ENCODE measurements at regions not wholly inside any gene's neighbourhood (a gene's known extent, or its start where the extent isn't known, plus 50 kb on each side); places are given as distances from the start of the nearest gene placed in this dataset.

- H3K27me3 ChIP-seq (ENCODE audit: control insufficient read depth in 3 of 3, insufficient read depth in 3 of 3, low read length in 2 of 3) = no peaks in the 10 kb centered on the region
- peaks cover 0 to 53% (median 18%) of the 10 kb centered on the region in 5 donors for H3K4me1 ChIP-seq (ENCODE audit: control insufficient read depth in 5 of 5, insufficient read depth in 5 of 5, low read length in 5 of 5)
- H3K4me3 ChIP-seq = no peak overlapping the region
- ATAC-seq (ENCODE audit: insufficient read depth, low FRiP score) (peak; percentile 59), DNase-seq (peak; percentile 98)
- H3K9me3 ChIP-seq (ENCODE audit: control insufficient read depth in 4 of 4, insufficient read depth in 3 of 4, low read length in 3 of 4) = no peaks in the 10 kb centered on the region
- H3K9ac ChIP-seq (ENCODE audit: insufficient read depth in 1 of 2, low read length in 2 of 2) = peak overlapping the region in 1 of 2 donors; percentile 50
- no peaks in the 10 kb centered on the region for H3K36me3 ChIP-seq (ENCODE audit: control insufficient read depth in 4 of 4, insufficient read depth in 4 of 4, low read length in 4 of 4)
- TF ChIP-seq CTCF (IDR thresholded peaks at IDR 0.05; ENCODE audit: control extremely low read depth, extremely low read depth) = no peak
- H3K27ac ChIP-seq (ENCODE audit: low read depth in 1 of 2, low read length in 1 of 2) = no peak overlapping the region
- WGBS, 2 donors = 49 to 70% methylated on average over 11 to 12 of the region's 12 CpGs
Observed at GRCh38 chr17:73770115-73770848, 126.0 kb upstream of the SDK2 start.

- TF ChIP-seq CTCF (IDR thresholded peaks at IDR 0.05; ENCODE audit: control extremely low read depth, extremely low read depth) = no peak
- WGBS, 2 donors = 50 to 69% methylated on average over 6 of the region's 6 CpGs
- Histone ChIP-seq H3K36me3 (ENCODE audit: control insufficient read depth in 4 of 4, insufficient read depth in 4 of 4, low read length in 4 of 4) (no peaks in the 10 kb centered on the region), H3K27me3 (ENCODE audit: control insufficient read depth in 3 of 3, insufficient read depth in 3 of 3, low read length in 2 of 3) (no peaks in the 10 kb centered on the region), H3K4me1 (ENCODE audit: control insufficient read depth in 5 of 5, insufficient read depth in 5 of 5, low read length in 5 of 5) (peaks cover 0 to 58% (median 18%) of the 10 kb centered on the region in 5 donors), H3K9me3 (ENCODE audit: control insufficient read depth in 4 of 4, insufficient read depth in 3 of 4, low read length in 3 of 4) (no peaks in the 10 kb centered on the region), H3K27ac (ENCODE audit: low read depth in 1 of 2, low read length in 1 of 2) (no peak overlapping the region), H3K9ac (ENCODE audit: insufficient read depth in 1 of 2, low read length in 2 of 2) (peak overlapping the region in 1 of 2 donors; percentile 35), H3K4me3 (no peak overlapping the region)
- DNase-seq = no peak
- ATAC-seq (ENCODE audit: insufficient read depth, low FRiP score) = no peak
Observed at GRCh38 chr17:73770849-73771229, 126.6 kb upstream of the SDK2 start.

- H3K27ac ChIP-seq (ENCODE audit: low read depth in 1 of 2, low read length in 1 of 2) = no peak overlapping the region
- no peaks in the 10 kb centered on the region for H3K36me3 ChIP-seq (ENCODE audit: control insufficient read depth in 4 of 4, insufficient read depth in 4 of 4, low read length in 4 of 4)
- WGBS, 2 donors = 57 to 71% methylated on average over 5 of the region's 5 CpGs
- H3K9ac ChIP-seq (ENCODE audit: insufficient read depth in 1 of 2, low read length in 2 of 2) = no peak overlapping the region
- H3K27me3 ChIP-seq (ENCODE audit: control insufficient read depth in 3 of 3, insufficient read depth in 3 of 3, low read length in 2 of 3) = no peaks in the 10 kb centered on the region
- TF ChIP-seq CTCF (IDR thresholded peaks at IDR 0.05; ENCODE audit: control extremely low read depth, extremely low read depth) = no peak
- ATAC-seq (ENCODE audit: insufficient read depth, low FRiP score) (no peak), DNase-seq (peak in 2 of 3 donors; percentile 61 to 68)
- no peaks in the 10 kb centered on the region for H3K9me3 ChIP-seq (ENCODE audit: control insufficient read depth in 4 of 4, insufficient read depth in 3 of 4, low read length in 3 of 4)
- peaks cover 0 to 69% (median 18%) of the 10 kb centered on the region in 5 donors for H3K4me1 ChIP-seq (ENCODE audit: control insufficient read depth in 5 of 5, insufficient read depth in 5 of 5, low read length in 5 of 5)
- H3K4me3 ChIP-seq = no peak overlapping the region
Observed at GRCh38 chr17:73772107-73772705, 128.0 kb upstream of the SDK2 start.

All from lung (tissue), 11 donors.